ENCODE measurements at regions not wholly inside any gene's neighbourhood (a gene's known extent, or its start where the extent isn't known, plus 50 kb on each side); places are given as distances from the start of the nearest gene placed in this dataset.
"Not testable (repeated sequence)": the region's sequence is repeated elsewhere in the genome, so short reads cannot be mapped to it uniquely, and the experiment has no call there.

- peak; percentile 65 for FAIRE-seq
Observed at GRCh38 chr2:51782921-51783765, 751.2 kb upstream of the NRXN1 start.

GRCh38 chr2:51781691-51782090 lies 749.8 kb upstream of the NRXN1 start:
- TF ChIP-seq POLR2A (IDR thresholded peaks at IDR 0.05; ENCODE audit: low read depth, low read length), result no peak
- DNase-seq (ENCODE audit: insufficient read length, low spot score) (no peak), FAIRE-seq (no peak)

More at GRCh38 chr2:51782921-51783765, 751.2 kb upstream of the NRXN1 start:
- TF ChIP-seq POLR2A (IDR thresholded peaks at IDR 0.05; ENCODE audit: low read depth, low read length), result no peak
- DNase-seq (ENCODE audit: insufficient read length, low spot score), result no peak

GRCh38 chr2:51780353-51780752 lies 748.4 kb upstream of the NRXN1 start:
- no peak for TF ChIP-seq POLR2A (IDR thresholded peaks at IDR 0.05; ENCODE audit: low read depth, low read length)
- DNase-seq (ENCODE audit: insufficient read length, low spot score) (no peak), FAIRE-seq (no peak)

- not testable (repeated sequence) for FAIRE-seq; DNase-seq (ENCODE audit: insufficient read length, low spot score)
Observed at GRCh38 chr2:51779723-51780122, 747.8 kb upstream of the NRXN1 start.

- no peak for TF ChIP-seq POLR2A (IDR thresholded peaks at IDR 0.05; ENCODE audit: low read depth, low read length)
Observed at GRCh38 chr2:51778806-51779205, 746.9 kb upstream of the NRXN1 start.

GRCh38 chr2:51774606-51775005 lies 742.7 kb upstream of the NRXN1 start:
- not testable (repeated sequence) for FAIRE-seq; DNase-seq (ENCODE audit: insufficient read length, low spot score)

More at GRCh38 chr2:51778806-51779205, 746.9 kb upstream of the NRXN1 start:
- FAIRE-seq (no peak), DNase-seq (ENCODE audit: insufficient read length, low spot score) (no peak)

- TF ChIP-seq POLR2A (IDR thresholded peaks at IDR 0.05; ENCODE audit: low read depth, low read length), result no peak
- DNase-seq (ENCODE audit: insufficient read length, low spot score) (no peak), FAIRE-seq (no peak)
Observed at GRCh38 chr2:51760441-51760840, 728.5 kb upstream of the NRXN1 start.

GRCh38 chr2:51758081-51758480 lies 726.1 kb upstream of the NRXN1 start:
- DNase-seq (ENCODE audit: insufficient read length, low spot score) (no peak), FAIRE-seq (no peak)
- no peak for TF ChIP-seq POLR2A (IDR thresholded peaks at IDR 0.05; ENCODE audit: low read depth, low read length)

- no peak for TF ChIP-seq POLR2A (IDR thresholded peaks at IDR 0.05; ENCODE audit: low read depth, low read length)
- DNase-seq (ENCODE audit: insufficient read length, low spot score) (no peak), FAIRE-seq (no peak)
Observed at GRCh38 chr2:51734115-51734514, 702.2 kb upstream of the NRXN1 start.

- no peak for DNase-seq (ENCODE audit: insufficient read length, low spot score)
- TF ChIP-seq POLR2A (IDR thresholded peaks at IDR 0.05; ENCODE audit: low read depth, low read length), result no peak
- no peak for FAIRE-seq
Observed at GRCh38 chr2:51723691-51724090, 691.8 kb upstream of the NRXN1 start.

GRCh38 chr2:51722311-51722710 lies 690.4 kb upstream of the NRXN1 start:
- DNase-seq (ENCODE audit: insufficient read length, low spot score) (no peak), FAIRE-seq (peak; percentile 45)

GRCh38 chr2:51720826-51721225 lies 688.9 kb upstream of the NRXN1 start:
- FAIRE-seq (no peak), DNase-seq (ENCODE audit: insufficient read length, low spot score) (no peak)
- no peak for TF ChIP-seq POLR2A (IDR thresholded peaks at IDR 0.05; ENCODE audit: low read depth, low read length)

More at GRCh38 chr2:51722311-51722710, 690.4 kb upstream of the NRXN1 start:
- TF ChIP-seq POLR2A (IDR thresholded peaks at IDR 0.05; ENCODE audit: low read depth, low read length), result no peak

GRCh38 chr2:51718881-51719280 lies 686.9 kb upstream of the NRXN1 start:
- FAIRE-seq (peak; percentile 57), DNase-seq (ENCODE audit: insufficient read length, low spot score) (no peak)
- TF ChIP-seq POLR2A (IDR thresholded peaks at IDR 0.05; ENCODE audit: low read depth, low read length), result no peak

- no peak for TF ChIP-seq POLR2A (IDR thresholded peaks at IDR 0.05; ENCODE audit: low read depth, low read length)
- DNase-seq (ENCODE audit: insufficient read length, low spot score) (peak; percentile 4), FAIRE-seq (peak; percentile 89)
Observed at GRCh38 chr2:51717312-51717711, 685.4 kb upstream of the NRXN1 start.

GRCh38 chr2:51711766-51712165 lies 679.8 kb upstream of the NRXN1 start:
- FAIRE-seq (no peak), DNase-seq (ENCODE audit: insufficient read length, low spot score) (no peak)
- no peak for TF ChIP-seq POLR2A (IDR thresholded peaks at IDR 0.05; ENCODE audit: low read depth, low read length)

All from H54 (cell line).